Left lung (tissue), 4 donors: ENCODE measurements at regions not wholly inside any gene's neighbourhood (a gene's known extent, or its start where the extent isn't known, plus 50 kb on each side); places are given as distances from the start of the nearest gene placed in this dataset.
A peak's percentile ranks its signal among the peaks of the same experiment; 100 is the strongest.

Experiments
- ATAC-seq: fragments of 200-7000 bp; cut with Tn5 transposase; one replicate; pipeline ENCODE4 v1.9.1; 2020; ENCODE audit warnings: moderate library complexity
- DNase-seq, 4 donors: peaks; one replicate each; pipeline ENCODE4 v3.0.0-alpha.2; 2013 to 2020
- H3K27ac ChIP-seq, 2 donors: fragments of 200-600 bp; sonication (generic) in 1 of 2; one replicate each; pipeline versions ENCODE4 v1.5.0 to v1.8.0; 2020 to 2021
- H3K27me3 ChIP-seq, 2 donors: fragments of 200-600 bp; sonication (generic) in 1 of 2; one replicate each; pipeline versions ENCODE4 v1.5.0 to v1.8.0; 2020 to 2021
- H3K36me3 ChIP-seq, 2 donors: fragments of 200-600 bp; sonication (generic) in 1 of 2; one replicate each; pipeline versions ENCODE4 v1.5.0 to v1.8.0; 2020 to 2021
- H3K4me1 ChIP-seq, 2 donors: fragments of 200-600 bp; one replicate each; pipeline ENCODE4 v1.8.0; 2021
- H3K4me3 ChIP-seq, 2 donors: fragments of 200-600 bp; sonication (generic) in 1 of 2; one replicate each; pipeline versions ENCODE4 v1.5.0 to v1.8.0; 2020 to 2021; ENCODE audit warnings: mild to moderate bottlenecking in 1 of 2
- H3K9me3 ChIP-seq, 2 donors: fragments of 200-600 bp; sonication (generic) in 1 of 2; one replicate each; pipeline versions ENCODE4 v1.5.0 to v1.8.0; 2020 to 2021
- intact Hi-C, 2 donors: fragments of 100-400 bp; cut with DNase I; formaldehyde crosslinking; loops; one replicate each; pipeline versions ENCODE4 v1.11.2 to v1.14.2; 2022
- TF ChIP-seq, protein P1 (sequence below), 2 donors: fragments of 200-600 bp; sonication (generic) in 1 of 2; IDR thresholded peaks; one replicate each; pipeline versions ENCODE4 v1.5.0 to v1.8.0; 2021; ENCODE audit warnings: antibody characterized with exemption in 2 of 2
- donor health status: DM: no; HTN: yes; CAD: no.
- donor health status: DM: no; HTN: no; CAD: no.

DNA sequence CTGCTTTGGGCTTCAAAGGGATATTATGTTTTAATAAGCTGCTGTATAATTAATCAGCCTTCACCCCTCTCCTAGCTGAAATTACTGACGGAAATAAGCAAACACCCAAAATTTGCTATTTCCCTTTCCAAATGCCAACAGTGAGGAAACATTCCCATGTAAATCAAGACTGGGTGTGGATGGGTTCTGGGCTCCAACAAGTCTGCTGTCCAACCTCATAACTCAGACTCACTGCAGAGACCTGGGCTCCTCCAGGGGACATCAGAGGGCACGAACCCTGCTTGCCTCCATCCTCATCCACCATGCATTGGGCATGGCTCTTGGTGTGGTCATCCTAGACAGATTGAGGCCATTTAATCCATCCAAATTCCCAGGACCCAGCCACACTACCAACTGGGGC is 173.7 kb downstream of the C1D start:
- Histone ChIP-seq H3K4me1 (no peaks in the 10 kb centered on the region), H3K27ac (no peak overlapping the region), H3K9me3 (no peaks in the 10 kb centered on the region), H3K27me3 (no peaks in the 10 kb centered on the region), H3K4me3 (no peak overlapping the region), H3K36me3 (no peaks in the 10 kb centered on the region)
- ATAC-seq = no peak
- TF ChIP-seq, protein P1, sequence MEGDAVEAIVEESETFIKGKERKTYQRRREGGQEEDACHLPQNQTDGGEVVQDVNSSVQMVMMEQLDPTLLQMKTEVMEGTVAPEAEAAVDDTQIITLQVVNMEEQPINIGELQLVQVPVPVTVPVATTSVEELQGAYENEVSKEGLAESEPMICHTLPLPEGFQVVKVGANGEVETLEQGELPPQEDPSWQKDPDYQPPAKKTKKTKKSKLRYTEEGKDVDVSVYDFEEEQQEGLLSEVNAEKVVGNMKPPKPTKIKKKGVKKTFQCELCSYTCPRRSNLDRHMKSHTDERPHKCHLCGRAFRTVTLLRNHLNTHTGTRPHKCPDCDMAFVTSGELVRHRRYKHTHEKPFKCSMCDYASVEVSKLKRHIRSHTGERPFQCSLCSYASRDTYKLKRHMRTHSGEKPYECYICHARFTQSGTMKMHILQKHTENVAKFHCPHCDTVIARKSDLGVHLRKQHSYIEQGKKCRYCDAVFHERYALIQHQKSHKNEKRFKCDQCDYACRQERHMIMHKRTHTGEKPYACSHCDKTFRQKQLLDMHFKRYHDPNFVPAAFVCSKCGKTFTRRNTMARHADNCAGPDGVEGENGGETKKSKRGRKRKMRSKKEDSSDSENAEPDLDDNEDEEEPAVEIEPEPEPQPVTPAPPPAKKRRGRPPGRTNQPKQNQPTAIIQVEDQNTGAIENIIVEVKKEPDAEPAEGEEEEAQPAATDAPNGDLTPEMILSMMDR (IDR thresholded peaks at IDR 0.05) = no peak
- intact Hi-C loops = no loop called here
- no peak for DNase-seq

DNA sequence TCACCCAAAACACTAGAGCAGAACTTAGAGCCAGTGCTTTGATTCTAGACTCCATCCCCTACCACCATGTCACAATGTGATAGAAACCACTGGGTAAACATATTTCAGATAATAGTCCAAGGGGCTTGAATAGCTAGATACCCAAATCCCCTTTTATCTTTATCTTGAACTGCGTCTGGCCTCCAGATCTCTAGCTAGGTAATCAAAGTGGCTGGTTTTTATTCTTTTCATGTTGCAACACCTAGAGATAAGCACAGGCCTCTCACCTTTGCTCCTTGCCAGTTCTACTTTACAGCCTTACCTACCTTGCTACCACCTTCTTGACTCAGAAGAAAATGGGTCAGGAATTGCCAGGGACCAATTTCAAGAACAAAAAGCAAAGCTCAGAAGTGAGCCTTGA is 171.2 kb downstream of the C1D start:
- no peak overlapping the region for H3K4me3 ChIP-seq
- TF ChIP-seq, protein P1 (IDR thresholded peaks at IDR 0.05) = no peak
- no peaks in the 10 kb centered on the region for H3K4me1 ChIP-seq
- DNase-seq (peak in 1 of 4 donors; percentile 11), ATAC-seq (no peak)
- H3K9me3 ChIP-seq = no peaks in the 10 kb centered on the region
- H3K27ac ChIP-seq = no peak overlapping the region
- intact Hi-C loops = no loop called here
- H3K36me3 ChIP-seq = no peaks in the 10 kb centered on the region
- H3K27me3 ChIP-seq = no peaks in the 10 kb centered on the region

DNA sequence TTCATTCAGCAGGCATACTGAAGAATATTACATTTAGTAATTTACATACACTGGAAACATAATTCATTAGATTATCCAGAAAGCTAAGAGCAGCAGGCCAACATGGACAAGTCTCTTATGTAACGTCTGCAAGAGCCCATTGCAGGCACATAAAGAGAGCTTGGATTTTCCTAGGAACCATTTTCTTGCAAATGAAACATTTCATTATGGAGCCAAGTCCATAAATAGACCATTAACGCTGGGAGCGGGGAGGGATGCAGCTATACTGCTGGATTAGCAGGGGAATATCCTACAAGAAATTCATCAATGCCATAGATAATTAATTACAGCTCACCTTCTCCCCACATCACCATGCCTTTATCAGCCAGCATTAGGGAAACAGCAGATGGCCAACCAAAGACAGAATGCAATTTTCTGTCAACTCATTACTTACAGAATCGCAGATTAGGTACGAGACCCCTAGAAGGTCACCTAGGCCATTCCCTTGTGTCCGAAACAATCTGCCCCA is 170.4 kb downstream of the C1D start:
- intact Hi-C loops = no loop called here
- Histone ChIP-seq H3K4me3 (no peak overlapping the region), H3K36me3 (no peaks in the 10 kb centered on the region), H3K9me3 (no peaks in the 10 kb centered on the region), H3K27ac (no peak overlapping the region), H3K27me3 (no peaks in the 10 kb centered on the region), H3K4me1 (no peaks in the 10 kb centered on the region)
- ATAC-seq = no peak
- TF ChIP-seq, protein P1 (IDR thresholded peaks at IDR 0.05) = no peak
- DNase-seq = no peak

DNA sequence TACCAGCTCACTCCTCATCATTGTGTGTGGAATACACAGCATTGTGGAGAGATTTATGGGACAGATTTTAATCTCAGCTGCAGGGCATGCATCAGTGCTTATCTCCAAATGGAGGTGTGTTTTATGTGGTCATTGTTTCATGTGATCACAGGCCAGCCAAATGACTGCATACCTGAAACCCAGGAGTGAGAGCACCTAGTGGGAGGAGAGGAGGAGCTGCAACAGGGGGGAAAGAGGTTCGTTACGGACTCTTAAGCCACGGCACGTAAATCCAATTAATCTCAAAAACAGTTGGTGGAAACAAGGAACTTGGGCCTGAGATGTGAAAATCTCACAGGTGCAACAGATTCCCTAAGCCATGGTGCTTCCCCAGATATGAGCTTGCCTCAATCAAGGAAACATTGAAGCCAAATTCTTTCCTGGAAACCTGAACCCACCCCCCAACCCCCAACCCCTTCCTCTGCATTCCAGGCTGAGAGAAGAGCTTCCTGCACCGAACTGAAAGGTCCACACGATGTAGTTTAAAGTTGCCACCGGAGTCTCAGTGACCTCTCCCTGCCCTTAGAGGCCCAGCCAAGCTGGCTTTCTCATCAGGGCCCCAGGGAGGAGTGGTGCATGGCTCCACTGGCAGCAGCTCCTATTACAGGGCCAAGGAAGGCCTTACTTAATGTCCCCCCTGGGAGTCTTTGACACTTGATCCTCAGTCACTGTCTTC is 167.4 kb downstream of the C1D start:
- Histone ChIP-seq H3K27ac (no peak overlapping the region), H3K4me1 (no peaks in the 10 kb centered on the region), H3K36me3 (no peaks in the 10 kb centered on the region), H3K9me3 (no peaks in the 10 kb centered on the region), H3K4me3 (no peak overlapping the region), H3K27me3 (no peaks in the 10 kb centered on the region)
- DNase-seq = no peak
- intact Hi-C loops = no loop called here
- no peak for ATAC-seq
- TF ChIP-seq, protein P1 (IDR thresholded peaks at IDR 0.05) = no peak

DNA sequence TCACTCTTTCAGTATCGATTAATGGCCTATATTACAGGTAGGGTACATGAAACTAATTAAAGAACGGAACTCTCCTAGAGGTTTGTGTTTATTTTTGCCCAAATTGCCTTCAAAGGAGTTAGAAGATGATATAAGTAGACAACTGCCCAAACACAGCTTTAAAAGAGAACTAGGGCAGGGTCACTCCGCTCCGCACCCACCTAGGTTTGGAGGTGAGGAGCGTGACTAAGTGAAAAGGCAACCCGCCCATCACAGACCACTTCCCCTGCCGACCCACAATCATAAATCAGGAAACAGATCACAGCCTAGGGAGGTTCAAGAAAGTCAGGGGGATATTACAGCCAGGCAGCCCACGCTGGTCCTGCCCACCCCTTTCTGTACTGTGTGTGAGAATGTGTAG is 166.7 kb downstream of the C1D start:
- ATAC-seq = no peak
- DNase-seq = no peak
- TF ChIP-seq, protein P1 (IDR thresholded peaks at IDR 0.05) = no peak
- Histone ChIP-seq H3K4me1 (no peaks in the 10 kb centered on the region), H3K27me3 (no peaks in the 10 kb centered on the region), H3K27ac (no peak overlapping the region), H3K9me3 (no peaks in the 10 kb centered on the region), H3K4me3 (no peak overlapping the region), H3K36me3 (no peaks in the 10 kb centered on the region)
- intact Hi-C loops = no loop called here
